H1 (cell line): ENCODE measurements at regions not wholly inside any gene's neighbourhood (a gene's known extent, or its start where the extent isn't known, plus 50 kb on each side); places are given as distances from the start of the nearest gene placed in this dataset.

Experiments used
- BCL11A ChIP-seq, 2 experiments: IDR thresholded peaks; one replicate each; pipeline ENCODE4 v1.6.1; 2011; ENCODE audit warnings: low read depth in 2 of 2, low read length in 2 of 2, mild to moderate bottlenecking in 2 of 2
- CBX8 ChIP-seq: fragments of 300-800, 300-1000 bp; sonication (generic); IDR thresholded peaks from 2 replicates; pipeline ENCODE4 v1.7.1; 2016; ENCODE audit warnings: low read depth, low read length, borderline replicate concordance
- EGR1 ChIP-seq: IDR thresholded peaks from 2 replicates; pipeline ENCODE4 v1.6.1; 2011; ENCODE audit warnings: low read depth, low read length, borderline replicate concordance
- JUN ChIP-seq: IDR thresholded peaks from 2 replicates; pipeline ENCODE4 v1.6.1; 2011; ENCODE audit warnings: low read depth, mild to moderate bottlenecking, improper control_type of control experiment, low read length
- KDM5A ChIP-seq: fragments of 200-600 bp; IDR thresholded peaks from 2 replicates; pipeline ENCODE4 v1.7.1; 2012; ENCODE audit warnings: mild to moderate bottlenecking, low read length, inconsistent platforms, mixed read lengths
- MAFK ChIP-seq: IDR thresholded peaks from 2 replicates; pipeline ENCODE4 v1.6.1; 2012; ENCODE audit warnings: low read depth, mild to moderate bottlenecking, improper control_type of control experiment, low read length
- RBBP5 ChIP-seq: IDR thresholded peaks from 2 replicates; pipeline ENCODE4 v1.7.1; 2012; ENCODE audit warnings: low read depth, mild to moderate bottlenecking, inconsistent platforms, low read length, moderate library complexity, borderline replicate concordance
- RXRA ChIP-seq: IDR thresholded peaks from 2 replicates; pipeline ENCODE4 v1.6.1; 2011; ENCODE audit warnings: low read depth, mild to moderate bottlenecking, low read length, moderate library complexity; ENCODE audit not compliant: insufficient read depth
- SIN3A ChIP-seq, 2 experiments: IDR thresholded peaks in 1 of 2; conservative IDR thresholded peaks in 1 of 2; 2 replicates each; pipeline ENCODE4 v1.6.1; 2011 to 2012; ENCODE audit warnings: low read length in 2 of 2, improper control_type of control experiment in 1 of 2, low read depth in 1 of 2, mild to moderate bottlenecking in 1 of 2
- TEAD4 ChIP-seq: IDR thresholded peaks from 2 replicates; pipeline ENCODE4 v1.6.1; 2012; ENCODE audit warnings: low read depth, low read length, inconsistent platforms, mixed read lengths
- YY1 ChIP-seq: IDR thresholded peaks from 2 replicates; pipeline ENCODE4 v1.6.1; 2011; ENCODE audit warnings: low read depth, mild to moderate bottlenecking, low read length
- TF ChIP-seq, protein P1 (sequence below): fragments of 300-600 bp; sonication (generic); IDR thresholded peaks from 2 replicates; pipeline ENCODE4 v1.7.1; 2012; ENCODE audit warnings: low read length, moderate library complexity, mild to moderate bottlenecking, inconsistent platforms; ENCODE audit not compliant: insufficient replicate concordance

- TF ChIP-seq, protein P1, sequence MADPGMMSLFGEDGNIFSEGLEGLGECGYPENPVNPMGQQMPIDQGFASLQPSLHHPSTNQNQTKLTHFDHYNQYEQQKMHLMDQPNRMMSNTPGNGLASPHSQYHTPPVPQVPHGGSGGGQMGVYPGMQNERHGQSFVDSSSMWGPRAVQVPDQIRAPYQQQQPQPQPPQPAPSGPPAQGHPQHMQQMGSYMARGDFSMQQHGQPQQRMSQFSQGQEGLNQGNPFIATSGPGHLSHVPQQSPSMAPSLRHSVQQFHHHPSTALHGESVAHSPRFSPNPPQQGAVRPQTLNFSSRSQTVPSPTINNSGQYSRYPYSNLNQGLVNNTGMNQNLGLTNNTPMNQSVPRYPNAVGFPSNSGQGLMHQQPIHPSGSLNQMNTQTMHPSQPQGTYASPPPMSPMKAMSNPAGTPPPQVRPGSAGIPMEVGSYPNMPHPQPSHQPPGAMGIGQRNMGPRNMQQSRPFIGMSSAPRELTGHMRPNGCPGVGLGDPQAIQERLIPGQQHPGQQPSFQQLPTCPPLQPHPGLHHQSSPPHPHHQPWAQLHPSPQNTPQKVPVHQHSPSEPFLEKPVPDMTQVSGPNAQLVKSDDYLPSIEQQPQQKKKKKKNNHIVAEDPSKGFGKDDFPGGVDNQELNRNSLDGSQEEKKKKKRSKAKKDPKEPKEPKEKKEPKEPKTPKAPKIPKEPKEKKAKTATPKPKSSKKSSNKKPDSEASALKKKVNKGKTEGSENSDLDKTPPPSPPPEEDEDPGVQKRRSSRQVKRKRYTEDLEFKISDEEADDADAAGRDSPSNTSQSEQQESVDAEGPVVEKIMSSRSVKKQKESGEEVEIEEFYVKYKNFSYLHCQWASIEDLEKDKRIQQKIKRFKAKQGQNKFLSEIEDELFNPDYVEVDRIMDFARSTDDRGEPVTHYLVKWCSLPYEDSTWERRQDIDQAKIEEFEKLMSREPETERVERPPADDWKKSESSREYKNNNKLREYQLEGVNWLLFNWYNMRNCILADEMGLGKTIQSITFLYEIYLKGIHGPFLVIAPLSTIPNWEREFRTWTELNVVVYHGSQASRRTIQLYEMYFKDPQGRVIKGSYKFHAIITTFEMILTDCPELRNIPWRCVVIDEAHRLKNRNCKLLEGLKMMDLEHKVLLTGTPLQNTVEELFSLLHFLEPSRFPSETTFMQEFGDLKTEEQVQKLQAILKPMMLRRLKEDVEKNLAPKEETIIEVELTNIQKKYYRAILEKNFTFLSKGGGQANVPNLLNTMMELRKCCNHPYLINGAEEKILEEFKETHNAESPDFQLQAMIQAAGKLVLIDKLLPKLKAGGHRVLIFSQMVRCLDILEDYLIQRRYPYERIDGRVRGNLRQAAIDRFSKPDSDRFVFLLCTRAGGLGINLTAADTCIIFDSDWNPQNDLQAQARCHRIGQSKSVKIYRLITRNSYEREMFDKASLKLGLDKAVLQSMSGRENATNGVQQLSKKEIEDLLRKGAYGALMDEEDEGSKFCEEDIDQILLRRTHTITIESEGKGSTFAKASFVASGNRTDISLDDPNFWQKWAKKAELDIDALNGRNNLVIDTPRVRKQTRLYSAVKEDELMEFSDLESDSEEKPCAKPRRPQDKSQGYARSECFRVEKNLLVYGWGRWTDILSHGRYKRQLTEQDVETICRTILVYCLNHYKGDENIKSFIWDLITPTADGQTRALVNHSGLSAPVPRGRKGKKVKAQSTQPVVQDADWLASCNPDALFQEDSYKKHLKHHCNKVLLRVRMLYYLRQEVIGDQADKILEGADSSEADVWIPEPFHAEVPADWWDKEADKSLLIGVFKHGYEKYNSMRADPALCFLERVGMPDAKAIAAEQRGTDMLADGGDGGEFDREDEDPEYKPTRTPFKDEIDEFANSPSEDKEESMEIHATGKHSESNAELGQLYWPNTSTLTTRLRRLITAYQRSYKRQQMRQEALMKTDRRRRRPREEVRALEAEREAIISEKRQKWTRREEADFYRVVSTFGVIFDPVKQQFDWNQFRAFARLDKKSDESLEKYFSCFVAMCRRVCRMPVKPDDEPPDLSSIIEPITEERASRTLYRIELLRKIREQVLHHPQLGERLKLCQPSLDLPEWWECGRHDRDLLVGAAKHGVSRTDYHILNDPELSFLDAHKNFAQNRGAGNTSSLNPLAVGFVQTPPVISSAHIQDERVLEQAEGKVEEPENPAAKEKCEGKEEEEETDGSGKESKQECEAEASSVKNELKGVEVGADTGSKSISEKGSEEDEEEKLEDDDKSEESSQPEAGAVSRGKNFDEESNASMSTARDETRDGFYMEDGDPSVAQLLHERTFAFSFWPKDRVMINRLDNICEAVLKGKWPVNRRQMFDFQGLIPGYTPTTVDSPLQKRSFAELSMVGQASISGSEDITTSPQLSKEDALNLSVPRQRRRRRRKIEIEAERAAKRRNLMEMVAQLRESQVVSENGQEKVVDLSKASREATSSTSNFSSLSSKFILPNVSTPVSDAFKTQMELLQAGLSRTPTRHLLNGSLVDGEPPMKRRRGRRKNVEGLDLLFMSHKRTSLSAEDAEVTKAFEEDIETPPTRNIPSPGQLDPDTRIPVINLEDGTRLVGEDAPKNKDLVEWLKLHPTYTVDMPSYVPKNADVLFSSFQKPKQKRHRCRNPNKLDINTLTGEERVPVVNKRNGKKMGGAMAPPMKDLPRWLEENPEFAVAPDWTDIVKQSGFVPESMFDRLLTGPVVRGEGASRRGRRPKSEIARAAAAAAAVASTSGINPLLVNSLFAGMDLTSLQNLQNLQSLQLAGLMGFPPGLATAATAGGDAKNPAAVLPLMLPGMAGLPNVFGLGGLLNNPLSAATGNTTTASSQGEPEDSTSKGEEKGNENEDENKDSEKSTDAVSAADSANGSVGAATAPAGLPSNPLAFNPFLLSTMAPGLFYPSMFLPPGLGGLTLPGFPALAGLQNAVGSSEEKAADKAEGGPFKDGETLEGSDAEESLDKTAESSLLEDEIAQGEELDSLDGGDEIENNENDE: no peak
- TF ChIP-seq KDM5A: no peak
- TF ChIP-seq CBX8: no peak
- TF ChIP-seq MAFK: no peak
- TF ChIP-seq BCL11A (IDR thresholded peaks at IDR 0.05; ENCODE audit: low read depth in 2 of 2, low read length in 2 of 2): no peak
- TF ChIP-seq RBBP5: no peak
- TF ChIP-seq JUN: no peak
- TF ChIP-seq TEAD4: no peak
- no peak for TF ChIP-seq RXRA
- TF ChIP-seq SIN3A (conservative IDR thresholded peaks at IDR 0.05 in 1 of 2, IDR thresholded peaks at IDR 0.05 in 1 of 2; ENCODE audit: low read depth in 1 of 2, low read length in 2 of 2): no peak
- no peak for TF ChIP-seq EGR1
- TF ChIP-seq YY1: no peak
- TF ChIP-seq, all 59 proteins: peak for 0
Measured at GRCh38 chr6:62338477-62338876, 52.5 kb upstream of the KHDRBS2 start (continued).
